Limb (tissue), 2 donors: ENCODE measurements at regions not wholly inside any gene's neighbourhood (a gene's known extent, or its start where the extent isn't known, plus 50 kb on each side); places are given as distances from the start of the nearest gene placed in this dataset.

Experiments used
- DNase-seq, 2 donors: peaks; one replicate each; pipeline ENCODE4 v3.0.0-alpha.2; 2016; ENCODE audit errors: extremely low spot score in 2 of 2

GRCh38 chr1:213723187-213723586 lies 264.6 kb upstream of the PROX1 start:
- no peak for DNase-seq

- DNase-seq: peak; percentile 57 to 84
Measured at GRCh38 chr1:213724640-213725536, 262.9 kb upstream of the PROX1 start.

GRCh38 chr1:213727853-213728592 lies 259.8 kb upstream of the PROX1 start:
- no peak for DNase-seq

GRCh38 chr1:213728593-213729536 lies 258.9 kb upstream of the PROX1 start:
- no peak for DNase-seq

- no peak for DNase-seq
Measured at GRCh38 chr1:213733705-213734104, 254.1 kb upstream of the PROX1 start.

- DNase-seq: no peak
Measured at GRCh38 chr1:213737398-213738035, 250.3 kb upstream of the PROX1 start.

- DNase-seq: no peak
Measured at GRCh38 chr1:213738658-213739057, 249.1 kb upstream of the PROX1 start.

GRCh38 chr1:213742992-213743391 lies 244.8 kb upstream of the PROX1 start:
- DNase-seq: no peak

GRCh38 chr1:213744780-213745179 lies 243.0 kb upstream of the PROX1 start:
- DNase-seq: no peak

- no peak for DNase-seq
Measured at GRCh38 chr1:213745451-213745850, 242.3 kb upstream of the PROX1 start.

- DNase-seq: no peak
Measured at GRCh38 chr1:213749558-213749957, 238.2 kb upstream of the PROX1 start.

- no peak for DNase-seq
Measured at GRCh38 chr1:213750231-213751063, 237.3 kb upstream of the PROX1 start.

GRCh38 chr1:213751064-213751397 lies 236.7 kb upstream of the PROX1 start:
- DNase-seq: no peak

- no peak for DNase-seq
Measured at GRCh38 chr1:213759359-213760181, 228.2 kb upstream of the PROX1 start.

GRCh38 chr1:213761845-213762407 lies 225.8 kb upstream of the PROX1 start:
- no peak for DNase-seq

- no peak for DNase-seq
Measured at GRCh38 chr1:213767683-213768082, 220.1 kb upstream of the PROX1 start.

- DNase-seq: no peak
Measured at GRCh38 chr1:213772128-213773063, 215.4 kb upstream of the PROX1 start.

GRCh38 chr1:213773975-213774374 lies 213.8 kb upstream of the PROX1 start:
- DNase-seq: no peak
